Astrocyte (in vitro differentiated cells and primary cell): ENCODE measurements at regions not wholly inside any gene's neighbourhood (a gene's known extent, or its start where the extent isn't known, plus 50 kb on each side); places are given as distances from the start of the nearest gene placed in this dataset.

Experiments used
- CTCF ChIP-seq: IDR thresholded peaks from 2 replicates; pipeline ENCODE4 v1.5.1; 2011; ENCODE audit warnings: low read depth, mild to moderate bottlenecking, inconsistent platforms, low read length, moderate library complexity; ENCODE audit not compliant: insufficient read depth
- EZH2 ChIP-seq: IDR thresholded peaks from 2 replicates; pipeline ENCODE4 v1.6.1; 2012; ENCODE audit warnings: mild to moderate bottlenecking, low read length, inconsistent platforms; ENCODE audit not compliant: insufficient read depth

- TF ChIP-seq CTCF = no peak
- TF ChIP-seq EZH2 = no peak
These were observed 79.8 kb downstream of the RHOB start for GRCh38 chr2:20526708-20527107.
